ENCODE measurements at regions not wholly inside any gene's neighbourhood (a gene's known extent, or its start where the extent isn't known, plus 50 kb on each side); places are given as distances from the start of the nearest gene placed in this dataset.

- Histone ChIP-seq H3K9me3 (no peaks in the 10 kb centered on the region), H3K4me3 (no peak overlapping the region), H3K27me3 (no peaks in the 10 kb centered on the region), H3K4me1 (no peaks in the 10 kb centered on the region), H3K36me3 (no peaks in the 10 kb centered on the region), H3K27ac (no peak overlapping the region)
- intact Hi-C loops (cut with DNase I): no loop called here
- DNase-seq: no peak
- ATAC-seq: no peak
- TF ChIP-seq, protein P1, sequence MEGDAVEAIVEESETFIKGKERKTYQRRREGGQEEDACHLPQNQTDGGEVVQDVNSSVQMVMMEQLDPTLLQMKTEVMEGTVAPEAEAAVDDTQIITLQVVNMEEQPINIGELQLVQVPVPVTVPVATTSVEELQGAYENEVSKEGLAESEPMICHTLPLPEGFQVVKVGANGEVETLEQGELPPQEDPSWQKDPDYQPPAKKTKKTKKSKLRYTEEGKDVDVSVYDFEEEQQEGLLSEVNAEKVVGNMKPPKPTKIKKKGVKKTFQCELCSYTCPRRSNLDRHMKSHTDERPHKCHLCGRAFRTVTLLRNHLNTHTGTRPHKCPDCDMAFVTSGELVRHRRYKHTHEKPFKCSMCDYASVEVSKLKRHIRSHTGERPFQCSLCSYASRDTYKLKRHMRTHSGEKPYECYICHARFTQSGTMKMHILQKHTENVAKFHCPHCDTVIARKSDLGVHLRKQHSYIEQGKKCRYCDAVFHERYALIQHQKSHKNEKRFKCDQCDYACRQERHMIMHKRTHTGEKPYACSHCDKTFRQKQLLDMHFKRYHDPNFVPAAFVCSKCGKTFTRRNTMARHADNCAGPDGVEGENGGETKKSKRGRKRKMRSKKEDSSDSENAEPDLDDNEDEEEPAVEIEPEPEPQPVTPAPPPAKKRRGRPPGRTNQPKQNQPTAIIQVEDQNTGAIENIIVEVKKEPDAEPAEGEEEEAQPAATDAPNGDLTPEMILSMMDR (IDR thresholded peaks at IDR 0.05): no peak
- TF ChIP-seq POLR2A (IDR thresholded peaks at IDR 0.05): no peak
- 67% methylated on average over 1 of the region's 4 CpGs for WGBS (ENCODE audit: insufficient coverage, low coverage, low lambda C conversion rate, missing lambda C conversion rate)
Observed at GRCh38 chr2:204061241-204061640, 124.7 kb downstream of the ICOS start.

DNA sequence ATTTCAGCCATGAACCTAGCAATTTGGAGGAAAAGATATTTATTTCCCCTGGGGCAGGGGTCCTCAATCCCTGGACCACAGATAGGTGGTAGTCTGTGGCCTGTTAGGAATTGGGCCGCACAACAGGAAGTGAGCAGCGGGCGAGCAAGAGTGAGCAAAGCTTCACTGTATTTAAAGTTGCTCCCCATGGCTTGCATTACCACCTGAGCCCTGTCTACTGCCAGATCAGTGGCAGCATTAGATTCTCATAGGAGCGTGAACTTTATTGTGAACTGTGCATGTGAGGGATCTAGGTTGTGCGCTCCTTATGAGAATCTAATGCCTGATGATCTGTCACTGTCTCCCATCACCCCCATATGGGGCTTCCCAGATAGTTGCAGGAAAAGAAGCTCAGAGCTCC lies 127.6 kb downstream of the ICOS start:
- no peaks in the 10 kb centered on the region for H3K27me3 ChIP-seq
- no peak for ATAC-seq
- WGBS (ENCODE audit: insufficient coverage, low coverage, low lambda C conversion rate, missing lambda C conversion rate): 93% methylated on average over 5 of the region's 5 CpGs
- intact Hi-C loops (cut with DNase I): no loop called here
- TF ChIP-seq, protein P1 (IDR thresholded peaks at IDR 0.05): no peak
- DNase-seq: no peak
- no peaks in the 10 kb centered on the region for H3K36me3 ChIP-seq
- no peak overlapping the region for H3K4me3 ChIP-seq
- no peaks in the 10 kb centered on the region for H3K9me3 ChIP-seq
- H3K27ac ChIP-seq: no peak overlapping the region
- H3K4me1 ChIP-seq: no peaks in the 10 kb centered on the region

DNA sequence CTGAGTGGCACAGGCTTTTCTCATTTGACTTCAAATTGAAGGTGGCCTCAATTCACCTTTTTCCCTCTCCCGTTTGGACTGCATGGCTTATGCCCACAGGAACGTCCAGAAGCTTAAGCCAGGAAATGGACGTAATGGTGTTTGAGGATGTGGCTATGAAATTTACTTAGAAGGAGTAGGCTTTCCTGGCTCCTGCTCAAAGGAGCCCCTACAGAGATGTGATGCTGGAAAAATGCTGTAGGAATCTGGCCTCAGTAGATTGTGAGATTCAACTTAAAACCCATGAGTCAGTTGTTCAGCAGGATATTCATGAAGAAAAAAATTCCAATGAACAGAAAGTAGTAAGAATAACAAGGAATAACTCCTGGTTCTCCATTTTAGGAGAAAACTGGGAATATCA lies 129.0 kb downstream of the ICOS start:
- Histone ChIP-seq H3K9me3 (no peaks in the 10 kb centered on the region), H3K27me3 (no peaks in the 10 kb centered on the region), H3K4me3 (no peak overlapping the region), H3K36me3 (no peaks in the 10 kb centered on the region), H3K4me1 (no peaks in the 10 kb centered on the region), H3K27ac (no peak overlapping the region)
- no peak for DNase-seq
- no peak for ATAC-seq
- WGBS (ENCODE audit: insufficient coverage, low coverage, low lambda C conversion rate, missing lambda C conversion rate): 71% methylated on average over 3 of the region's 3 CpGs
- TF ChIP-seq, protein P1 (IDR thresholded peaks at IDR 0.05): no peak
- no peak for TF ChIP-seq POLR2A (IDR thresholded peaks at IDR 0.05)
- intact Hi-C loops (cut with DNase I): no loop called here

DNA sequence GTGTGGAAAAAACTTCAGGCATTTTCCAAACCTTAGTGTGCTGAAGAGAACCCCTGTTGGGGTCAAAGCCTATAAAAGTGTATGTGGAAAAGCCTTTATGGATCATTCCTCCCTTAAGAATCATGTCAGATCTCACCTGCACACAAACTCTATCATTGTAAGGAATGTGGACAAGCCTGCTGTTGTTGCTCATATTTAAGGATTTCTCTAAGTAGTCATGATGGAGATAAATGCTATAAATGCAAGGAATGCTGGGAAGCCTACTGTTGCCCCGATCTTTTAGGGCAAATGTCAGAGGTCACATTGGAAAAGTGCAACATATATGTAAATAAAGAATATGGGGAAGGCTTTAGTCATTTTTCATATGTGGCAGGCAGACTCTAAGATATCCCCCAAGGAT lies 129.5 kb downstream of the ICOS start:
- DNase-seq (no peak), ATAC-seq (no peak)
- H3K27me3 ChIP-seq: no peaks in the 10 kb centered on the region
- TF ChIP-seq, protein P1 (IDR thresholded peaks at IDR 0.05): no peak
- no peak for TF ChIP-seq POLR2A (IDR thresholded peaks at IDR 0.05)
- no peak overlapping the region for H3K4me3 ChIP-seq
- no peak overlapping the region for H3K27ac ChIP-seq
- no peaks in the 10 kb centered on the region for H3K9me3 ChIP-seq
- H3K4me1 ChIP-seq: no peaks in the 10 kb centered on the region
- no peaks in the 10 kb centered on the region for H3K36me3 ChIP-seq
- intact Hi-C loops (cut with DNase I): no loop called here
- WGBS (ENCODE audit: insufficient coverage, low coverage, low lambda C conversion rate, missing lambda C conversion rate): 75% methylated on average over 1 of the region's 1 CpG

DNA sequence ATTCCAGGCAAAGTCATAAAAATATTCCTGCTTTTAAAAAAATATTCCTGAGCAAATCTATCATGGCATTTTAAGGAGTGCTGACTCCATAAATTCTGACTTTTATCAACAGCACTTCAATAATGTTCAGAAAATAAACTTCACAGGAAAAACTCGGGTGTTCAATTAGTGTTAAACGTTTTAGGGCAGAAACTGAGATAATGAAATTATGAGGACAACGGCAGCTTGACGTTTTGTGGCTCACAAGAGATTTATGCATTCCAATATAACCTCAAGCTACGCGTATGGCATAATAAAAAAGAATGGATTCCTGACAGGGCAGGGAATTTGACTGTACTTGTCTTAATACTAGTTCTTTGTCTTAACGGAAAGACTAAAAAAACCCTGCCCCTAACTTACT lies 133.2 kb downstream of the ICOS start:
- Histone ChIP-seq H3K4me3 (no peak overlapping the region), H3K4me1 (no peaks in the 10 kb centered on the region), H3K27ac (no peak overlapping the region), H3K36me3 (no peaks in the 10 kb centered on the region), H3K27me3 (no peaks in the 10 kb centered on the region), H3K9me3 (no peaks in the 10 kb centered on the region)
- DNase-seq (no peak), ATAC-seq (no peak)
- TF ChIP-seq, protein P1 (IDR thresholded peaks at IDR 0.05): no peak
- WGBS (ENCODE audit: insufficient coverage, low coverage, low lambda C conversion rate, missing lambda C conversion rate): 56% methylated on average over 7 of the region's 7 CpGs
- intact Hi-C loops (cut with DNase I): no loop called here

Data from right lobe of liver (tissue), 6 donors.